HL-60 (cell line): ENCODE measurements at regions not wholly inside any gene's neighbourhood (a gene's known extent, or its start where the extent isn't known, plus 50 kb on each side); places are given as distances from the start of the nearest gene placed in this dataset.

ENCODE experiments used
- GABPA ChIP-seq: IDR thresholded peaks from 2 replicates; pipeline ENCODE4 v1.6.1; 2012; ENCODE audit warnings: low read depth
- POLR2AphosphoS5 ChIP-seq: IDR thresholded peaks from 2 replicates; pipeline ENCODE4 v1.6.1; 2012; ENCODE audit warnings: low read depth
- TF ChIP-seq, protein P1 (sequence below): IDR thresholded peaks from one replicate; pipeline ENCODE4 v1.5.1; 2011; ENCODE audit warnings: low read length, control low read depth, inconsistent platforms; ENCODE audit not compliant: insufficient read depth

DNA sequence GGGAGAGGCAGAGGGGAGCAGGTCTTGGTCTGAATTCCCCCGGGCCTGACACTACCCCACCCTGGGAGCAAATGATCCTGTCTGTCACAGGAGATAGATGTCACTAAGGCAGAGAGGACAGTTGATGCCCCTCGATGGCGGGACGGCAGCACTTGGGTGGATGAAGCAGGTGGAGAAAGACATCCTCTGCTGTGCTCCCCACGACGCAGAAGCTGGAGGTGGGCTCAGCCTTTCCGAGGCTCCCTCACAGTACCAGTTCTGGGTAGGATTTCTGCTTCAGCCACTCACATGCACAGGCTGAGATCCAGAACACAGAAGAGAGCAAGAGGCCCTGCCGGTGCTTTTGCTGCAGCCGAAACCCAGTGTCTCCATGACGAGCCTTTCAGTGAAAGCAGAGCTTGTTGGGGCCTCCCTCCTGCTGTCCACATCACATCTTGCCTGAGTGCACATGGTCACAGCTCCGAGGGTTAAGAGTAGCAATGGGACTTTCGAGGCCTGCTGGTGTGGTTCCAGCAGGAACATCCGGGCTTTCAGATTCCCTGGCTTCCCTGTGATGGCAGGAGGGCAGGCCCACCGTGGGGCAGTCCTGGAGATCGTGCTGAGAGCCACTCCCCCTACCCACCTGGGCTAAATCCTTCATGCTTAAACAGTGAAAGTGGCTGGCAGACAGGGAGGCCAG, 107.3 kb upstream of the PRR20G start:
- TF ChIP-seq, protein P1, sequence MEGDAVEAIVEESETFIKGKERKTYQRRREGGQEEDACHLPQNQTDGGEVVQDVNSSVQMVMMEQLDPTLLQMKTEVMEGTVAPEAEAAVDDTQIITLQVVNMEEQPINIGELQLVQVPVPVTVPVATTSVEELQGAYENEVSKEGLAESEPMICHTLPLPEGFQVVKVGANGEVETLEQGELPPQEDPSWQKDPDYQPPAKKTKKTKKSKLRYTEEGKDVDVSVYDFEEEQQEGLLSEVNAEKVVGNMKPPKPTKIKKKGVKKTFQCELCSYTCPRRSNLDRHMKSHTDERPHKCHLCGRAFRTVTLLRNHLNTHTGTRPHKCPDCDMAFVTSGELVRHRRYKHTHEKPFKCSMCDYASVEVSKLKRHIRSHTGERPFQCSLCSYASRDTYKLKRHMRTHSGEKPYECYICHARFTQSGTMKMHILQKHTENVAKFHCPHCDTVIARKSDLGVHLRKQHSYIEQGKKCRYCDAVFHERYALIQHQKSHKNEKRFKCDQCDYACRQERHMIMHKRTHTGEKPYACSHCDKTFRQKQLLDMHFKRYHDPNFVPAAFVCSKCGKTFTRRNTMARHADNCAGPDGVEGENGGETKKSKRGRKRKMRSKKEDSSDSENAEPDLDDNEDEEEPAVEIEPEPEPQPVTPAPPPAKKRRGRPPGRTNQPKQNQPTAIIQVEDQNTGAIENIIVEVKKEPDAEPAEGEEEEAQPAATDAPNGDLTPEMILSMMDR: no peak
- no peak for TF ChIP-seq GABPA
- TF ChIP-seq POLR2AphosphoS5: no peak
